HG03558 (cell line): ENCODE measurements at regions not wholly inside any gene's neighbourhood (a gene's known extent, or its start where the extent isn't known, plus 50 kb on each side); places are given as distances from the start of the nearest gene placed in this dataset.

Source experiments
- ATAC-seq: cut with Tn5 transposase; IDR thresholded peaks from one replicate; pipeline ENCODE4 v1.9.1; 2021; ENCODE audit warnings: moderate number of reproducible peaks; ENCODE audit not compliant: unreplicated experiment; ENCODE audit errors: extremely low read depth

- ATAC-seq, result no peak
Observed at GRCh38 chr4:35087218-35087617, 1157.1 kb downstream of the ARAP2 start.

GRCh38 chr4:35100932-35101331 lies 1143.4 kb downstream of the ARAP2 start:
- ATAC-seq, result no peak

- ATAC-seq, result no peak
Observed at GRCh38 chr4:35102066-35102465, 1142.2 kb downstream of the ARAP2 start.

- no peak for ATAC-seq
Observed at GRCh38 chr4:35105486-35105885, 1138.8 kb downstream of the ARAP2 start.

GRCh38 chr4:35106091-35106734 lies 1138.1 kb downstream of the ARAP2 start:
- no peak for ATAC-seq

GRCh38 chr4:35124106-35124505 lies 1120.2 kb downstream of the ARAP2 start:
- ATAC-seq, result no peak

- ATAC-seq, result no peak
Observed at GRCh38 chr4:35125995-35126712, 1118.2 kb downstream of the ARAP2 start.

- no peak for ATAC-seq
Observed at GRCh38 chr4:35138449-35138848, 1105.9 kb downstream of the ARAP2 start.

GRCh38 chr4:35147761-35148160 lies 1096.6 kb downstream of the ARAP2 start:
- no peak for ATAC-seq

- ATAC-seq, result no peak
Observed at GRCh38 chr4:35151816-35152572, 1092.3 kb downstream of the ARAP2 start.

GRCh38 chr4:35163168-35163567 lies 1081.1 kb downstream of the ARAP2 start:
- ATAC-seq, result no peak

- no peak for ATAC-seq
Observed at GRCh38 chr4:35164063-35164462, 1080.3 kb downstream of the ARAP2 start.

GRCh38 chr4:35166466-35166865 lies 1077.8 kb downstream of the ARAP2 start:
- no peak for ATAC-seq

- no peak for ATAC-seq
Observed at GRCh38 chr4:35167385-35167784, 1076.9 kb downstream of the ARAP2 start.

- no peak for ATAC-seq
Observed at GRCh38 chr4:35175487-35175886, 1068.8 kb downstream of the ARAP2 start.

- no peak for ATAC-seq
Observed at GRCh38 chr4:35175894-35176293, 1068.4 kb downstream of the ARAP2 start.

GRCh38 chr4:35182451-35182850 lies 1061.9 kb downstream of the ARAP2 start:
- ATAC-seq, result no peak

GRCh38 chr4:35189988-35190613 lies 1054.2 kb downstream of the ARAP2 start:
- no peak for ATAC-seq

GRCh38 chr4:35201403-35201802 lies 1042.9 kb downstream of the ARAP2 start:
- no peak for ATAC-seq

GRCh38 chr4:35216636-35217035 lies 1027.7 kb downstream of the ARAP2 start:
- no peak for ATAC-seq

GRCh38 chr4:35217331-35217730 lies 1027.0 kb downstream of the ARAP2 start:
- ATAC-seq, result no peak
